GM19043 (cell line): ENCODE measurements at regions not wholly inside any gene's neighbourhood (a gene's known extent, or its start where the extent isn't known, plus 50 kb on each side); places are given as distances from the start of the nearest gene placed in this dataset.

ENCODE experiments used
- ATAC-seq: cut with Tn5 transposase; IDR thresholded peaks from one replicate; pipeline ENCODE4 v1.9.1; 2021; ENCODE audit warnings: low read depth; ENCODE audit not compliant: unreplicated experiment

DNA sequence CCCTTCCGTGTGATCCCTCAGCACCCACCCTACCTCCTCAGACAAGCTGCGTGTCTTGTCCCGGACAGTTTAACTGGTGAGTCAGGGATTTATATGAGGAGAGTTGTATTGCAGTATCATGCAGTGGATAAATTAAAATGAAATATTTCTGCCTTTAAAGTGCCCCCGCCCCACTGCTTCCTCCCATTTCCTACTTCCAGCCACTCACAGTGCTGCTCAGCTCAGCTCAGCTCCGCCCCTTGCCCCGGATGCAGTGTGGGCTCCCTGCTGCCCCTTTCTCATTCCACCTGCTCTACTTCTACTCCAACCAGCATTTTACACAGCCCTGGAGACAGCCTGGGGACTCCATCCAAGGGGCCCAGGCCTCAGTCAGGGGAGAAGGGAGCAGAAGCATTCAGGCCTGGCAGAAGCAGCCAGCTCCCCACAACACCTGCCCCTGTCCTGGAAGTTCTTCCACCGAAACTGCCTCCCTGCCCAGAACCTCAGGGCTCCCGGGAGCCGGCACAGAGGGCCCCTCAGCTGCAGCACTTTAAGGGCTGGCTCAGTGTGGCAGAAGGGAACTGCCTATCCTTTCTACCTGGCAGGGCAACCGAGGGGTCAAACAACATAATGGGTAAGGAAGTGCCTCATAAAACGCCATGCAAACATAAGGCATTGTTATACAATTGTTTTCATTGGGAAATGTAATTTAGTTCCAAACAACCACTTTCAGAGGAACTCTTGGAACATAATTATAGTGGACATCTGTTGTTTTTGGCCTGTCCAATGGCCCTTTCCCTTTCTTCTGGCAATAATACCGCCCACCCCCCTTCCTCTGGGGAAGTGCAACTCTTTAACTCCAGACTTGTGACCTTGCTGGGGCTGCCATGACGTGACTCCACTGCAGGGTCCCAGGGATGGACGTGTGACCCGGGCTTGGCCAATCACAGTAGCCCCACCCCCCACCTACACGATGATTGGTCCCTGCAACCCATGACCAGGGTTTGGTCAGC, 102.3 kb downstream of the LIPG start:
- ATAC-seq, result no peak

DNA sequence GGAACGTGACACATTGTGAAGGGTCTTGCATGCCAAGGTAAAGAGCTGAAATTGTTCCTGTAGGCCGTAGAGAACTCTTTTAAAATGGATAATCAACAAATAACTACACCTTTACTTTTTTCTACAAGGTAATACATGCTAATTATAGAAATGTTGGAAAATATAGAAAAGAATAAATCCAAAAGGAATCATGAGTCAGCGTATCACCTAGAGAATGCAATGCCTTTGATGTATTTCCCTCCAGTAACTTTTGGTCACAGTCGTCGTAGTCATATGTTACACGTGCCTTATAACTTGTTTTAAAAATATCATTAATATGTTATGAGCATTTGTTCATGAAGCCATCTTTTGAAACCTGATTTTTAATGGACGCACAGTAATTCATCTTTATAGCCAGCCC, 100.6 kb downstream of the LIPG start:
- no peak for ATAC-seq

DNA sequence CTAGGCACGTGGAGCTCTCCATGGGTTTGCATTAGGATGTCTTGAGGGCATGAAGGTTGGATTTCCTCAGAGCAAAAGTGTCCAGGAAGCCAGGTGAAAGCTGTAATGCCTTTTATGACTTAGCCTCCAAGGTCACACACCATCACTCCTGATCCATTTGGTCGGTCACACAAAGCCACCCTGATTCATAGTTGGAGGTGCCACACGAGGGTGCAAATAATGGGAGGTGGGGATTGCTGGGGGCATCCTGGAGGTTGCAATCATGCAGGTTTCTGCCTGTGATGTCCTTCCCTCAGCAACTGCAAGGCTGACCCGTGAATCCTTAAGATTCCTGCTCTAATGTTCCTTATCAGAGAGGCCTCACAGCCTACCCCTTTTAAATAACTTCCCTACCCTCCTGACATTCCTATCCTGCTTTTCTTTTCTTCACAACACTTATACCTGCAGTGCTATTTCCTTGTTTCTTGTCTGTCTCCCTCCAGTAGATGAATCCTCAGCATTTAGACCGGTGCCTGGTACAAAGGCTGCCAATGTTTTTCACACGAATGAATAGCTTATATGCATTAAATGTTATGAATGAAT, 97.1 kb downstream of the LIPG start:
- ATAC-seq, result no peak

DNA sequence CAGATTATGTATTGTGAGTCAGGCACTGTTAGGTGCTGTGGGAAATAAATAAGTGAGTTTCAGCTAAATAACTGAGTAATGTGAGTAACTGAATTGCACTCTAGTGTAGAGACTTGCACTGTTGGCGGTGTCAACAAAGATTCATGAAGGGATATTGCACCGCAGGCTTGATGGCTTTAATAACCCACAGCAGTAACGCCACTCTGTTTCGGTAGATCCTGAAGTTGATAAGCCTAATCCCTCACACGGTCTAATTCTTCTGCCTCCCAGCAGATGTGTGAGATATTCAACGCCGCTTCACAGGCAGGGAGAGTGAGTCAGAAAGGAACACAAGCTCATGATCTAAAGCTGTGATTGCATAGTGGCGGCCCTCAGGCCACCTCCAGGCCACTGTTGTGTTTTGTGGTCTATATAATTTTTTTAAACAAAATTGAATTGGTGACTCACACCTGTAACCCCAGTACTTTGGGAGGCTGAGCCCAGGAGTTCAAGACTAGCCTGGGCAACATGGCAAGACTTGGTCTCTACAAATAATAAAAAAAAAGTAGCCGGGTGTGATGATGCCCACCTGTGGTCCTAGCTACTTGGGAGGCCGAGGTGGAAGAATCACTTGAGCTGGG, 94.3 kb downstream of the LIPG start:
- no peak for ATAC-seq

- no peak for ATAC-seq
These were observed 93.6 kb downstream of the LIPG start for GRCh38 chr18:49655266-49656072.

DNA sequence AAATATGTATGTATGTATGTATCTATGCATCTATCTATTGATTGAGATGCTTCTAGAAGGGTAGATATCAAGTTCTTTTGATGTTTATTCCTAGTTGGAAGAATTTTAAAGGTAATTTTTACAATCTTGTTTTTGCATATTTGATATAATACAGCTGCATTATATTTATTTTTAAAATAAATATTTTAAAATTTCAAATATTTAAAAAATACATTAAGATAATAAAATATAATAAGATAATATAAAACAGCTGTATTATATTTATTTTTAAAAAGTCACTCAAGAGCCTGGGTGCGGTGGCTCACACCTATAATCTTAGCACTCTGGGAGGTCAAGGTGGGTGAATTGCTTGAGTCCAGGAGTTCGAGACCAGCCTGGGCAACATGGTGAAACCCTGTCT, 92.5 kb downstream of the LIPG start:
- ATAC-seq, result no peak

- no peak for ATAC-seq
These were observed 91.2 kb downstream of the LIPG start for GRCh38 chr18:49652881-49653724.

DNA sequence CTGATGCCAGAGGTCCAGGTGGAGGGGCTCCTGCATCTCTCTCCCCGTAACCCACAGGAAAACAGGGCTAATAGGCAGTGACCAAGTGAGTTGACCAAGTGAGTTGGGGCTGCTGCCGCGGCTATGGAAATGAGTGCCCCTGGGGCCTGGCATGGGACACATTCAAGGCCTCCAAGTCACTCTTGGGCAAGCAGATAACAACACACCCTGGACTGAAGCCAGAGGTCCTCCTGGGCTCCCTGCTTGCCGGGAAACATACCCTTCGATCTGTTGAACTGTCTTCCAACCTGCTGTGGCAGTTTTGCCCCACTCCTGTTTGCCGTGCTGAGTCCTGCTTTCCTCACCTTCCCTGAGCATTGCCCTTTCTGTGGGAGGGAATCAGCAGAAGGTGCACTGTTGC, 89.2 kb downstream of the LIPG start:
- ATAC-seq, result no peak

- no peak for ATAC-seq
These were observed 88.6 kb downstream of the LIPG start for GRCh38 chr18:49650426-49650891.

DNA sequence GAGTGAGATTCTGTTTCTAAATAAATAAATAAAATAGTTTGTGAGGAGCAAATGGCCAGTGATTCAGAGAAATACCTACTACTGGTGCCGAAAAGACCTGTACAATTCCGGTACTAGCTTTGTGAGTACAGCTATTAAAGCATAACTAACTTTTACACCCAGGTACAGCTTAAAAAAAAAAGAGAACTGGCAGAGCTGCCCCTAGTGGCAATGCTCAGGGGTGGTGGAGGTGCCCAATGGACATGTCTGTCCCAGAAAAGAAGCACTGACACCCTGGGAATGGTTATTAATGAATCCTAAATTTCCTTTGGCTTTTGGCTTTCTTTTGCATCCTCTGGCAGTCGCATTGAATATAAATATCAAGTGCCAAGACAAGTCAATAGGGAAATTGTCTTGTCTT, 87.0 kb downstream of the LIPG start:
- ATAC-seq, result no peak
